ENCODE measurements at regions not wholly inside any gene's neighbourhood (a gene's known extent, or its start where the extent isn't known, plus 50 kb on each side); places are given as distances from the start of the nearest gene placed in this dataset.

- POLR2A ChIA-PET: no interaction called here
- DNase-seq: no peak
- no peaks in the 10 kb centered on the region for H3K4me1 ChIP-seq (ENCODE audit: control insufficient read depth in 1 of 2, insufficient read depth in 2 of 2, low read depth in 1 of 2, low read length in 1 of 2)
- no peaks in the 10 kb centered on the region for H3F3A ChIP-seq (replicated peaks; ENCODE audit: insufficient read depth)
- H3K27ac ChIP-seq (ENCODE audit: low read depth in 2 of 2, low read length in 1 of 2): no peak overlapping the region
- no peak overlapping the region for H3K4me3 ChIP-seq (ENCODE audit: low read depth in 2 of 2, low read length in 1 of 2)
- no peaks in the 10 kb centered on the region for H3K9me3 ChIP-seq
- no peak overlapping the region for H3K9ac ChIP-seq
- no peaks in the 10 kb centered on the region for H4K20me1 ChIP-seq (ENCODE audit: insufficient read depth)
- no peaks in the 10 kb centered on the region for H3K36me3 ChIP-seq (replicated peaks in 1 of 2; ENCODE audit: control insufficient read depth in 1 of 2, insufficient read depth in 2 of 2, low read length in 1 of 2)
- CTCF ChIA-PET: interaction anchor here (0.9 to 1.7 kb wide), 2 partner anchors 54 to 342 kb away, joined by 3 to 4 read pairs; no protein-coding TSS in a partner anchor
- H3K9me2 ChIP-seq: no peaks in the 10 kb centered on the region
- H3K27me3 ChIP-seq (ENCODE audit: insufficient read depth): no peaks in the 10 kb centered on the region
- TF ChIP-seq RCOR1 (IDR thresholded peaks at IDR 0.05; ENCODE audit: low read length) (no peak), RAD21 (IDR thresholded peaks at IDR 0.05; ENCODE audit: low read length) (no peak), EZH2phosphoT487 (IDR thresholded peaks at IDR 0.05; ENCODE audit: borderline replicate concordance, low read depth) (no peak), MEF2A (IDR thresholded peaks at IDR 0.05; ENCODE audit: borderline replicate concordance, low read depth) (no peak), RXRA (IDR thresholded peaks at IDR 0.05; ENCODE audit: borderline replicate concordance, low read depth) (no peak), TAF1 (IDR thresholded peaks at IDR 0.05; ENCODE audit: borderline replicate concordance, low read depth, low read length) (no peak)
- no peak overlapping the region for H2AFZ ChIP-seq (ENCODE audit: low read depth)
- H3K4me2 ChIP-seq: no peak overlapping the region
- H3K79me2 ChIP-seq (ENCODE audit: insufficient read depth): no peaks in the 10 kb centered on the region
Measured at GRCh38 chr17:69949496-69949895, 125.5 kb upstream of the KCNJ16 start.

GRCh38 chr17:69949973-69950695, 124.9 kb upstream of the KCNJ16 start:
- no peaks in the 10 kb centered on the region for H3K9me3 ChIP-seq
- no peaks in the 10 kb centered on the region for H3K79me2 ChIP-seq (ENCODE audit: insufficient read depth)
- H3K36me3 ChIP-seq (replicated peaks in 1 of 2; ENCODE audit: control insufficient read depth in 1 of 2, insufficient read depth in 2 of 2, low read length in 1 of 2): no peaks in the 10 kb centered on the region
- CTCF ChIA-PET: interaction anchor here (1.7 kb wide), 1 partner anchor 343 kb away, joined by 4 read pairs; no protein-coding TSS in a partner anchor
- H3K4me1 ChIP-seq (ENCODE audit: control insufficient read depth in 1 of 2, insufficient read depth in 2 of 2, low read depth in 1 of 2, low read length in 1 of 2): no peaks in the 10 kb centered on the region
- H2AFZ ChIP-seq (ENCODE audit: low read depth): no peak overlapping the region
- no peak overlapping the region for H3K9ac ChIP-seq
- POLR2A ChIA-PET: no interaction called here
- no peaks in the 10 kb centered on the region for H3K9me2 ChIP-seq
- no peak for DNase-seq
- WGBS (ENCODE audit: low lambda C conversion rate): 76% methylated on average over 6 of the region's 6 CpGs
- no peak overlapping the region for H3K4me3 ChIP-seq (ENCODE audit: low read depth in 2 of 2, low read length in 1 of 2)
- no peak overlapping the region for H3K27ac ChIP-seq (ENCODE audit: low read depth in 2 of 2, low read length in 1 of 2)
- H3F3A ChIP-seq (replicated peaks; ENCODE audit: insufficient read depth): no peaks in the 10 kb centered on the region
- H3K4me2 ChIP-seq: no peak overlapping the region
- H4K20me1 ChIP-seq (ENCODE audit: insufficient read depth): no peaks in the 10 kb centered on the region
- H3K27me3 ChIP-seq (ENCODE audit: insufficient read depth): no peaks in the 10 kb centered on the region
- no peak for TF ChIP-seq MEF2A (IDR thresholded peaks at IDR 0.05; ENCODE audit: borderline replicate concordance, low read depth)
- TF ChIP-seq IRF3 (IDR thresholded peaks at IDR 0.05; ENCODE audit: low read depth, low read length): no peak
- TF ChIP-seq FOXJ3 (CRISPR knock-in tag; IDR thresholded peaks at IDR 0.05): no peak
- TF ChIP-seq JUND (IDR thresholded peaks at IDR 0.05): no peak
- TF ChIP-seq GATA2 (CRISPR knock-in tag; IDR thresholded peaks at IDR 0.05): no peak
- no peak for TF ChIP-seq MAX (IDR thresholded peaks at IDR 0.05; ENCODE audit: low read depth)
- TF ChIP-seq RFX5 (IDR thresholded peaks at IDR 0.05; ENCODE audit: low read length): no peak
- no peak for TF ChIP-seq REST (IDR thresholded peaks at IDR 0.05; ENCODE audit: low read depth, low read length)
- no peak for TF ChIP-seq FOXM1 (IDR thresholded peaks at IDR 0.05; ENCODE audit: low read depth)
- no peak for TF ChIP-seq USF1 (IDR thresholded peaks at IDR 0.05; ENCODE audit: borderline replicate concordance, low read depth)
- no peak for TF ChIP-seq PBX3 (IDR thresholded peaks at IDR 0.05)
- no peak for TF ChIP-seq NFIC (IDR thresholded peaks at IDR 0.05; ENCODE audit: borderline replicate concordance)
- no peak for TF ChIP-seq NRF1 (IDR thresholded peaks at IDR 0.05; ENCODE audit: low read depth, low read length)
- no peak for TF ChIP-seq SMC3 (IDR thresholded peaks at IDR 0.05; ENCODE audit: low read depth, low read length)
- no peak for TF ChIP-seq GABPA (IDR thresholded peaks at IDR 0.05; ENCODE audit: low read depth)
- no peak for TF ChIP-seq EZH2phosphoT487 (IDR thresholded peaks at IDR 0.05; ENCODE audit: borderline replicate concordance, low read depth)

Measured in SK-N-SH (cell line).